ENCODE measurements at regions not wholly inside any gene's neighbourhood (a gene's known extent, or its start where the extent isn't known, plus 50 kb on each side); places are given as distances from the start of the nearest gene placed in this dataset.

DNA sequence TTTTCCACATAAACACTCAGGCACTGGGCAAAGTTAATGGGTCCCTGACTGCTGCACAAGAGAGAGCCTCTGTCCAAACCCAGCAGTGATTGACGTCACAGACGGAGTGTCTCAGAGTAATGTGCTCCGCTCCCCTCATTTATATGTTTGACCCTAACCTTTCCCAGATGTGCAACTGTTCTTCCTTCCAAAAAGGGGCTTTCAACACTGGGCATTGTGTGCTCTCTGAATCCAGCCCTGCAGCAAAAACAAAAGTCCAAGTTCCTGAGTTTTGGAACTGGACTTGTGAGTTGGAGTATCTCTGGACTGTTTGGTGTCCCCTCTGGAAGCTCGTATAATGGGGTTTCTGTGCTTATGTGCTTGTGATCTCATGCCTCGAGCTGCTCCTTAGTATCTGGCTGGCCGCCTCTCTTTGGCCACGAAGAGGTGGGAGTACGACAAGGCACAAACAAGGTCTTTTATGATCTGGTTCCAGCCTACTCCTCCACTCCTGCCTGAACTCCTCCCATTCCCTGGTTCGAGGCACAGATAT lies 76.4 kb upstream of the SMIM36 start:
- Mint-ChIP-seq H3K9me3 (ENCODE audit: unreplicated experiment) (no peaks in the 10 kb centered on the region), H3K4me3 (ENCODE audit: unreplicated experiment) (no peak overlapping the region), H3K27ac (ENCODE audit: unreplicated experiment) (no peak overlapping the region), H3K4me1 (ENCODE audit: low read depth, unreplicated experiment) (no peaks in the 10 kb centered on the region), H3K27me3 (ENCODE audit: unreplicated experiment) (peaks cover 1% of the 10 kb centered on the region), H3K36me3 (ENCODE audit: unreplicated experiment) (no peaks in the 10 kb centered on the region)
- TF ChIP-seq, protein P1, sequence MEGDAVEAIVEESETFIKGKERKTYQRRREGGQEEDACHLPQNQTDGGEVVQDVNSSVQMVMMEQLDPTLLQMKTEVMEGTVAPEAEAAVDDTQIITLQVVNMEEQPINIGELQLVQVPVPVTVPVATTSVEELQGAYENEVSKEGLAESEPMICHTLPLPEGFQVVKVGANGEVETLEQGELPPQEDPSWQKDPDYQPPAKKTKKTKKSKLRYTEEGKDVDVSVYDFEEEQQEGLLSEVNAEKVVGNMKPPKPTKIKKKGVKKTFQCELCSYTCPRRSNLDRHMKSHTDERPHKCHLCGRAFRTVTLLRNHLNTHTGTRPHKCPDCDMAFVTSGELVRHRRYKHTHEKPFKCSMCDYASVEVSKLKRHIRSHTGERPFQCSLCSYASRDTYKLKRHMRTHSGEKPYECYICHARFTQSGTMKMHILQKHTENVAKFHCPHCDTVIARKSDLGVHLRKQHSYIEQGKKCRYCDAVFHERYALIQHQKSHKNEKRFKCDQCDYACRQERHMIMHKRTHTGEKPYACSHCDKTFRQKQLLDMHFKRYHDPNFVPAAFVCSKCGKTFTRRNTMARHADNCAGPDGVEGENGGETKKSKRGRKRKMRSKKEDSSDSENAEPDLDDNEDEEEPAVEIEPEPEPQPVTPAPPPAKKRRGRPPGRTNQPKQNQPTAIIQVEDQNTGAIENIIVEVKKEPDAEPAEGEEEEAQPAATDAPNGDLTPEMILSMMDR (IDR thresholded peaks at IDR 0.05; ENCODE audit: partially characterized antibody, unreplicated experiment): no peak
- no peak for DNase-seq

DNA sequence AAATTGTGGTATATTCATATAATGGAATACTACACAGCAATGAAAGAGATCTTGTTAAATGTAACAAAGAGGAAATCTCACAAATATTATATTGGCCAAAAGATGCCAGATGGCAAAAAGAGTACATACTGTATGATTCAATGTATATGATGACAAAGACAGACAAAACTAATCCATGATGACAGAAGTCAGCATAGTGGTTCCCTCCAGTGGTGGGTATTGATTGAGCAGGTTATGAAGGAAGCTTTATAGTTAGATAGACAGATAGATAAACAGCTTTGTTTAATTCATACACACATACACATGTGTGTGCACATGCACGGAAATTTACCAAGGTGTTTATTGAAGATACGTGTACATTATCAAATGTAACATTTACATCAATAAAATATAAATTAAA lies 74.4 kb upstream of the SMIM36 start:
- H3K36me3 Mint-ChIP-seq (ENCODE audit: unreplicated experiment): no peaks in the 10 kb centered on the region
- no peaks in the 10 kb centered on the region for H3K9me3 Mint-ChIP-seq (ENCODE audit: unreplicated experiment)
- TF ChIP-seq, protein P1 (IDR thresholded peaks at IDR 0.05; ENCODE audit: partially characterized antibody, unreplicated experiment): no peak
- no peak for DNase-seq
- H3K27me3 Mint-ChIP-seq (ENCODE audit: unreplicated experiment): peaks cover 1% of the 10 kb centered on the region
- no peak overlapping the region for H3K27ac Mint-ChIP-seq (ENCODE audit: unreplicated experiment)
- no peak overlapping the region for H3K4me3 Mint-ChIP-seq (ENCODE audit: unreplicated experiment)
- H3K4me1 Mint-ChIP-seq (ENCODE audit: low read depth, unreplicated experiment): no peaks in the 10 kb centered on the region

DNA sequence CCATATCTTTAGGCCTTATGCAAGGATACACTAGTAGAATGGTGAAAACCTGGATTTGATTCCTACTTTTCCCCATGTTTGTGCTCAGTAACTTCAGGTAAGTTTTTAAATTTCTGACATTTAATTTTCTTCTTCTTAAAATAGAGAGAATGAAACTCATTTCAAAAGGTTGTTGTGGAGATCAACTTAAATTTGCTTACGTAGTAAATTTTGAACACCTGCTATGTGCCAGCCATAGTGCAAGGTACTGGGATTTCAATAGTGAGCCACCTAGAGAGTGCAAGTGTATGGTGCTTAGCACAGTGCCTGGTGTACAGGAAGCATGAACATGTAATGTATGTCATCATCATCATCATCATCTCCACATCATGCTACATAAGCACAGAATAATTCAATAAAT lies 73.6 kb upstream of the SMIM36 start:
- DNase-seq: no peak
- peaks cover 1% of the 10 kb centered on the region for H3K27me3 Mint-ChIP-seq (ENCODE audit: unreplicated experiment)
- no peaks in the 10 kb centered on the region for H3K4me1 Mint-ChIP-seq (ENCODE audit: low read depth, unreplicated experiment)
- TF ChIP-seq, protein P1 (IDR thresholded peaks at IDR 0.05; ENCODE audit: partially characterized antibody, unreplicated experiment): no peak
- H3K9me3 Mint-ChIP-seq (ENCODE audit: unreplicated experiment): no peaks in the 10 kb centered on the region
- no peaks in the 10 kb centered on the region for H3K36me3 Mint-ChIP-seq (ENCODE audit: unreplicated experiment)
- H3K27ac Mint-ChIP-seq (ENCODE audit: unreplicated experiment): no peak overlapping the region
- no peak overlapping the region for H3K4me3 Mint-ChIP-seq (ENCODE audit: unreplicated experiment)

DNA sequence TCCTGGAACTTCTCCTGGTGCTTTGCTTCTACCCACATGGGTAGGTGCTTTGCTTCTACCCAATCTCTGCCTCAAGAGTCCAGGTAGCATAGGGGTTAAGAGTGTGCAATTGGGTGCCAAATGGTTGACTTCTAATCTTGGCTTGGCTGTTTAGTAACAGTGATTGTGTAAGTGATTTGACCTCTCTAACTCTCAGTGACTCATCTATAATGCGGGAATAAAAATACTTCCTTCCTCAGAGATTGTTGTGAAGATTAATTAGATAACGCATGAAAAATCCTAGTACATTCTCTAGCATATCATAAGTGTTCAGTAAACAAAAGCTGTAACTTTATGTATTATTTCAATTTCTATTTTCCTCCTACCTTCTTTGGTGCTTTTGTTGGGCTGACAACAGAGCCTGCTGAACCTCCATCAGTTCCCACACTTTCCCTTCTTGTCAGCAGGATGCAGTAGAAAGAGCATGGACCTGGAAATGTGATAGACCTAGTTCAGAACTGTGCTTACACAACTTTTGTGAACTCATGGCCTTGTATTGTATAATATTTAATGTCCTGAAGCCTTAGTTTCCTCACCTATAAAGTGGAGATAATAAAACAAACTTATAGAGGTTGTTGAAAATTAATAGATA lies 72.9 kb upstream of the SMIM36 start:
- Mint-ChIP-seq H3K4me1 (ENCODE audit: low read depth, unreplicated experiment) (no peaks in the 10 kb centered on the region), H3K4me3 (ENCODE audit: unreplicated experiment) (no peak overlapping the region), H3K36me3 (ENCODE audit: unreplicated experiment) (no peaks in the 10 kb centered on the region), H3K27me3 (ENCODE audit: unreplicated experiment) (peaks cover 1% of the 10 kb centered on the region), H3K27ac (ENCODE audit: unreplicated experiment) (no peak overlapping the region), H3K9me3 (ENCODE audit: unreplicated experiment) (no peaks in the 10 kb centered on the region)
- no peak for DNase-seq
- TF ChIP-seq, protein P1 (IDR thresholded peaks at IDR 0.05; ENCODE audit: partially characterized antibody, unreplicated experiment): no peak

DNA sequence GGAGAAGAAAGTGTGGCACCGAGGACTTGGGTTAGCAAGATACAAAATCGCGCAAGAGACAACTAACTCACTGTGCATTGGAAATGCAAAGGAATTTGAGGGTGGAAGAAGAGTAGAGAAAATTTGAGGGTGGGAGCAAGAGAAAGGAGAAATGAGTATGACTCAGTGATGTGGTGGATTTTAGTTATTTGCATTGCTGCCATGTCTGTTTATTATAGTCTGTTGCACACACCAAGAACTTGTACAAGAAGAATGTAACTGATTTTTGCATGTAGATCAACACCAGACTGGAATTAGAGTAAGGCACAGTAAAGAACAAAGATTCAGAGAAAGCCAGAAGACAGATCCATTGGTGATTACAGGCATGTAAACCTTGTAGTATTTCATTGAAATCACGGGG lies 71.6 kb upstream of the SMIM36 start:
- DNase-seq: no peak
- Mint-ChIP-seq H3K36me3 (ENCODE audit: unreplicated experiment) (no peaks in the 10 kb centered on the region), H3K9me3 (ENCODE audit: unreplicated experiment) (no peaks in the 10 kb centered on the region), H3K4me3 (ENCODE audit: unreplicated experiment) (no peak overlapping the region), H3K4me1 (ENCODE audit: low read depth, unreplicated experiment) (no peaks in the 10 kb centered on the region), H3K27me3 (ENCODE audit: unreplicated experiment) (peaks cover 1% of the 10 kb centered on the region), H3K27ac (ENCODE audit: unreplicated experiment) (no peak overlapping the region)
- TF ChIP-seq, protein P1 (IDR thresholded peaks at IDR 0.05; ENCODE audit: partially characterized antibody, unreplicated experiment): no peak

Data from glutamatergic neuron (in vitro differentiated cells).